Hepatocyte (in vitro differentiated cells): ENCODE measurements at regions not wholly inside any gene's neighbourhood (a gene's known extent, or its start where the extent isn't known, plus 50 kb on each side); places are given as distances from the start of the nearest gene placed in this dataset.

Source experiments
- CTCF ChIP-seq: fragments of 200-600 bp; sonication (generic); IDR thresholded peaks from 2 replicates; pipeline ENCODE4 v1.5.1; 2016; ENCODE audit warnings: antibody characterized with exemption, mild to moderate bottlenecking; ENCODE audit not compliant: poor library complexity
- EZH2 ChIP-seq: fragments of 200-600 bp; sonication (generic); IDR thresholded peaks from 2 replicates; pipeline ENCODE4 v1.6.1; 2016; ENCODE audit warnings: antibody characterized with exemption, mild to moderate bottlenecking, borderline replicate concordance
- EZH2phosphoT487 ChIP-seq: fragments of 200-600 bp; sonication (generic); IDR thresholded peaks from one replicate; pipeline ENCODE4 v1.6.1; 2018; ENCODE audit warnings: antibody characterized with exemption, mild to moderate bottlenecking, low read depth, moderate library complexity; ENCODE audit not compliant: unreplicated experiment, severe bottlenecking

GRCh38 chr1:30151119-30151518 is 572.3 kb downstream of the MATN1 start:
- no peak for TF ChIP-seq EZH2
- no peak for TF ChIP-seq EZH2phosphoT487
- no peak for TF ChIP-seq CTCF
